ENCODE measurements at regions not wholly inside any gene's neighbourhood (a gene's known extent, or its start where the extent isn't known, plus 50 kb on each side); places are given as distances from the start of the nearest gene placed in this dataset.
"Not testable (repeated sequence)": the region's sequence is repeated elsewhere in the genome, so short reads cannot be mapped to it uniquely, and the experiment has no call there.

- TF ChIP-seq ZNF7 (CRISPR knock-in tag; IDR thresholded peaks at IDR 0.05); CTCF (CRISPR knock-in tag; IDR thresholded peaks at IDR 0.05); E2F5 (CRISPR knock-in tag; conservative IDR thresholded peaks at IDR 0.05); ZSCAN20 (CRISPR knock-in tag; IDR thresholded peaks at IDR 0.05; ENCODE audit: borderline replicate concordance); ZNF121 (CRISPR knock-in tag; IDR thresholded peaks at IDR 0.05); PHF8 (CRISPR knock-in tag; IDR thresholded peaks at IDR 0.05); ZNF431 (CRISPR knock-in tag; IDR thresholded peaks at IDR 0.05; ENCODE audit: borderline replicate concordance, low read depth); KLF6 (CRISPR knock-in tag; IDR thresholded peaks at IDR 0.05); RNF2 (conservative IDR thresholded peaks at IDR 0.05; ENCODE audit: low read depth); ZNF362 (CRISPR knock-in tag; IDR thresholded peaks at IDR 0.05; ENCODE audit: borderline replicate concordance); RXRA (CRISPR knock-in tag; IDR thresholded peaks at IDR 0.05): not testable (repeated sequence)
These were observed 814.8 kb downstream of the SEMA5A start for GRCh38 chr5:8731110-8731509.
